NB4 (cell line): ENCODE measurements at regions not wholly inside any gene's neighbourhood (a gene's known extent, or its start where the extent isn't known, plus 50 kb on each side); places are given as distances from the start of the nearest gene placed in this dataset.
"Not testable (repeated sequence)": the region's sequence is repeated elsewhere in the genome, so short reads cannot be mapped to it uniquely, and the experiment has no call there.

Experiments used
- CTCF ChIP-seq: IDR thresholded peaks from one replicate; pipeline ENCODE4 v1.5.1; 2012; ENCODE audit warnings: low read depth, low read length
- MYC ChIP-seq: IDR thresholded peaks from 2 replicates; pipeline ENCODE4 v1.6.1; 2011; ENCODE audit warnings: low read depth, low read length
- POLR2A ChIP-seq: IDR thresholded peaks from 2 replicates; pipeline ENCODE4 v1.6.1; 2011; ENCODE audit warnings: mild to moderate bottlenecking; ENCODE audit not compliant: insufficient read length; ENCODE audit errors: extremely low read depth
- TF ChIP-seq, protein P1 (sequence below): IDR thresholded peaks from 2 replicates; pipeline ENCODE4 v1.6.1; 2011; ENCODE audit warnings: low read depth, low read length

GRCh38 chr21:6140467-6141137, 4380.8 kb upstream of the TPTE start:
- not testable (repeated sequence) for TF ChIP-seq CTCF, POLR2A, MYC
- TF ChIP-seq, protein P1, sequence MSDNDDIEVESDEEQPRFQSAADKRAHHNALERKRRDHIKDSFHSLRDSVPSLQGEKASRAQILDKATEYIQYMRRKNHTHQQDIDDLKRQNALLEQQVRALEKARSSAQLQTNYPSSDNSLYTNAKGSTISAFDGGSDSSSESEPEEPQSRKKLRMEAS, result not testable (repeated sequence)
